Left lung (tissue), 4 donors: ENCODE measurements at regions not wholly inside any gene's neighbourhood (a gene's known extent, or its start where the extent isn't known, plus 50 kb on each side); places are given as distances from the start of the nearest gene placed in this dataset.

Experiments
- ATAC-seq: fragments of 200-7000 bp; cut with Tn5 transposase; one replicate; pipeline ENCODE4 v1.9.1; 2020; ENCODE audit warnings: moderate library complexity
- DNase-seq, 4 donors: peaks; one replicate each; pipeline ENCODE4 v3.0.0-alpha.2; 2013 to 2020
- H3K27ac ChIP-seq, 2 donors: fragments of 200-600 bp; sonication (generic) in 1 of 2; one replicate each; pipeline versions ENCODE4 v1.5.0 to v1.8.0; 2020 to 2021
- H3K27me3 ChIP-seq, 2 donors: fragments of 200-600 bp; sonication (generic) in 1 of 2; one replicate each; pipeline versions ENCODE4 v1.5.0 to v1.8.0; 2020 to 2021
- H3K36me3 ChIP-seq, 2 donors: fragments of 200-600 bp; sonication (generic) in 1 of 2; one replicate each; pipeline versions ENCODE4 v1.5.0 to v1.8.0; 2020 to 2021
- H3K4me1 ChIP-seq, 2 donors: fragments of 200-600 bp; one replicate each; pipeline ENCODE4 v1.8.0; 2021
- H3K4me3 ChIP-seq, 2 donors: fragments of 200-600 bp; sonication (generic) in 1 of 2; one replicate each; pipeline versions ENCODE4 v1.5.0 to v1.8.0; 2020 to 2021; ENCODE audit warnings: mild to moderate bottlenecking in 1 of 2
- H3K9me3 ChIP-seq, 2 donors: fragments of 200-600 bp; sonication (generic) in 1 of 2; one replicate each; pipeline versions ENCODE4 v1.5.0 to v1.8.0; 2020 to 2021
- intact Hi-C, 2 donors: fragments of 100-400 bp; cut with DNase I; formaldehyde crosslinking; loops; one replicate each; pipeline versions ENCODE4 v1.11.2 to v1.14.2; 2022
- TF ChIP-seq, protein P1 (sequence below), 2 donors: fragments of 200-600 bp; sonication (generic) in 1 of 2; IDR thresholded peaks; one replicate each; pipeline versions ENCODE4 v1.5.0 to v1.8.0; 2021; ENCODE audit warnings: antibody characterized with exemption in 2 of 2
- donor health status: DM: no; HTN: yes; CAD: no.
- donor health status: DM: no; HTN: no; CAD: no.

DNA sequence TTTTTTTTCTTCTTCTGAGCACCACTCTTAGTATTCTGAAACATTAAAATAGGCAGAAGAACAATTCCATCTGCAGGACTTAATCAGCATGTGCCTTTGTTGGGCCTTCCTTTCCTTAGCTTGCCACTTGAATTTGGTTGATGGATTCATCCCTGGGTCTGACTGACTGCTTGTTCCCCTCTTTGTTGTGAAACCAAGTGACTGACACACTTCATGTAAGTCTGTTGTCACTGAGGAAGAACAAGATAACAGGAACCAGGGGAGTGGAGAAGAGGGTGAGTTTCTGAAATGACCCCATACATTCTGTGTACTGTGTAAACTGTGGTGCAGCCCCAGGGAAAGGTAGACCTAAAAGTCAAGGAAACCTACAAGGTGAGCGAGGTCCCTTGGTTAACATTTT, 188.7 kb upstream of the TBC1D5 start:
- intact Hi-C loops = no loop called here
- TF ChIP-seq, protein P1, sequence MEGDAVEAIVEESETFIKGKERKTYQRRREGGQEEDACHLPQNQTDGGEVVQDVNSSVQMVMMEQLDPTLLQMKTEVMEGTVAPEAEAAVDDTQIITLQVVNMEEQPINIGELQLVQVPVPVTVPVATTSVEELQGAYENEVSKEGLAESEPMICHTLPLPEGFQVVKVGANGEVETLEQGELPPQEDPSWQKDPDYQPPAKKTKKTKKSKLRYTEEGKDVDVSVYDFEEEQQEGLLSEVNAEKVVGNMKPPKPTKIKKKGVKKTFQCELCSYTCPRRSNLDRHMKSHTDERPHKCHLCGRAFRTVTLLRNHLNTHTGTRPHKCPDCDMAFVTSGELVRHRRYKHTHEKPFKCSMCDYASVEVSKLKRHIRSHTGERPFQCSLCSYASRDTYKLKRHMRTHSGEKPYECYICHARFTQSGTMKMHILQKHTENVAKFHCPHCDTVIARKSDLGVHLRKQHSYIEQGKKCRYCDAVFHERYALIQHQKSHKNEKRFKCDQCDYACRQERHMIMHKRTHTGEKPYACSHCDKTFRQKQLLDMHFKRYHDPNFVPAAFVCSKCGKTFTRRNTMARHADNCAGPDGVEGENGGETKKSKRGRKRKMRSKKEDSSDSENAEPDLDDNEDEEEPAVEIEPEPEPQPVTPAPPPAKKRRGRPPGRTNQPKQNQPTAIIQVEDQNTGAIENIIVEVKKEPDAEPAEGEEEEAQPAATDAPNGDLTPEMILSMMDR (IDR thresholded peaks at IDR 0.05) = no peak
- H3K4me1 ChIP-seq = no peaks in the 10 kb centered on the region
- DNase-seq (no peak), ATAC-seq (no peak)
- H3K27me3 ChIP-seq = peaks cover 0 to 7% of the 10 kb centered on the region in 2 donors
- H3K27ac ChIP-seq = no peak overlapping the region
- no peaks in the 10 kb centered on the region for H3K36me3 ChIP-seq
- H3K4me3 ChIP-seq = no peak overlapping the region
- H3K9me3 ChIP-seq = no peaks in the 10 kb centered on the region

- Histone ChIP-seq H3K9me3 (no peaks in the 10 kb centered on the region), H3K27ac (no peak overlapping the region), H3K4me3 (no peak overlapping the region), H3K4me1 (no peaks in the 10 kb centered on the region), H3K27me3 (no peaks in the 10 kb centered on the region), H3K36me3 (no peaks in the 10 kb centered on the region)
- TF ChIP-seq, protein P1 (IDR thresholded peaks at IDR 0.05) = no peak
- intact Hi-C loops = no loop called here
- ATAC-seq = no peak
- DNase-seq = no peak
Observed at GRCh38 chr3:17928502-17929145, 186.2 kb upstream of the TBC1D5 start.

GRCh38 chr3:17927036-17927435, 184.6 kb upstream of the TBC1D5 start:
- Histone ChIP-seq H3K9me3 (no peaks in the 10 kb centered on the region), H3K27ac (no peak overlapping the region), H3K36me3 (no peaks in the 10 kb centered on the region), H3K4me1 (no peaks in the 10 kb centered on the region), H3K27me3 (no peaks in the 10 kb centered on the region), H3K4me3 (no peak overlapping the region)
- DNase-seq (no peak), ATAC-seq (no peak)
- TF ChIP-seq, protein P1 (IDR thresholded peaks at IDR 0.05) = no peak
- intact Hi-C loops = no loop called here

- intact Hi-C loops = no loop called here
- H3K27ac ChIP-seq = no peak overlapping the region
- TF ChIP-seq, protein P1 (IDR thresholded peaks at IDR 0.05) = no peak
Observed at GRCh38 chr3:17915341-17915740, 172.9 kb upstream of the TBC1D5 start.

GRCh38 chr3:17913359-17913758, 170.9 kb upstream of the TBC1D5 start:
- TF ChIP-seq, protein P1 (IDR thresholded peaks at IDR 0.05) = no peak
- DNase-seq (no peak), ATAC-seq (no peak)
- H3K4me3 ChIP-seq = no peak overlapping the region
- no peaks in the 10 kb centered on the region for H3K9me3 ChIP-seq
- intact Hi-C loops = no loop called here
- H3K27ac ChIP-seq = no peak overlapping the region
- H3K4me1 ChIP-seq = no peaks in the 10 kb centered on the region
- peaks cover 0 to 12% of the 10 kb centered on the region in 2 donors for H3K27me3 ChIP-seq
- H3K36me3 ChIP-seq = no peaks in the 10 kb centered on the region

More at GRCh38 chr3:17915341-17915740, 172.9 kb upstream of the TBC1D5 start:
- H3K9me3 ChIP-seq = no peaks in the 10 kb centered on the region
- H3K36me3 ChIP-seq = no peaks in the 10 kb centered on the region
- H3K4me1 ChIP-seq = no peaks in the 10 kb centered on the region
- DNase-seq (no peak), ATAC-seq (no peak)
- H3K27me3 ChIP-seq = peaks cover 0 to 12% of the 10 kb centered on the region in 2 donors
- no peak overlapping the region for H3K4me3 ChIP-seq
